SJCRH30 (cell line): ENCODE measurements at regions not wholly inside any gene's neighbourhood (a gene's known extent, or its start where the extent isn't known, plus 50 kb on each side); places are given as distances from the start of the nearest gene placed in this dataset.
A peak's percentile ranks its signal among the peaks of the same experiment; 100 is the strongest.
"Not testable (repeated sequence)": the region's sequence is repeated elsewhere in the genome, so short reads cannot be mapped to it uniquely, and the experiment has no call there.

Source experiments
- DNase-seq, 2 experiments: peaks; one replicate each; pipeline ENCODE4 v3.0.0-alpha.2; 2015 to 2020
- H3K27ac ChIP-seq: fragments of 250-450 bp; sonication (Bioruptor Pico); 2 replicates; pipeline ENCODE4 v1.5.1; 2020; ENCODE audit warnings: mild to moderate bottlenecking, moderate library complexity
- H3K27me3 ChIP-seq: fragments of 250-450 bp; sonication (Bioruptor Pico); 2 replicates; pipeline ENCODE4 v1.5.1; 2020; ENCODE audit warnings: mild to moderate bottlenecking, moderate library complexity
- H3K36me3 ChIP-seq: fragments of 250-450 bp; sonication (Bioruptor Pico); 2 replicates; pipeline ENCODE4 v1.5.1; 2020; ENCODE audit warnings: mild to moderate bottlenecking, moderate library complexity
- H3K4me1 ChIP-seq: fragments of 250-450 bp; sonication (Bioruptor Pico); 2 replicates; pipeline ENCODE4 v1.5.1; 2020; ENCODE audit warnings: mild to moderate bottlenecking, moderate library complexity
- H3K4me3 ChIP-seq: fragments of 250-450 bp; sonication (Bioruptor Pico); 2 replicates; pipeline ENCODE4 v1.5.1; 2020; ENCODE audit warnings: mild to moderate bottlenecking, moderate library complexity
- H3K9me3 ChIP-seq: fragments of 250-450 bp; sonication (Bioruptor Pico); replicated peaks from 2 replicates; pipeline ENCODE4 v1.5.1; 2020; ENCODE audit warnings: mild to moderate bottlenecking, moderate library complexity

GRCh38 chrY:4362455-4362854 is 637.6 kb upstream of the PCDH11Y start:
- not testable (repeated sequence) for H3K9me3 ChIP-seq, H3K36me3 ChIP-seq, DNase-seq, H3K4me3 ChIP-seq, H3K27ac ChIP-seq, H3K27me3 ChIP-seq, H3K4me1 ChIP-seq

- not testable (repeated sequence) for H3K9me3 ChIP-seq, H3K36me3 ChIP-seq, H3K27ac ChIP-seq, H3K4me3 ChIP-seq, H3K4me1 ChIP-seq, H3K27me3 ChIP-seq
- DNase-seq = peak; percentile 0
These were observed 596.3 kb upstream of the PCDH11Y start for GRCh38 chrY:4403790-4404189.
